Right renal pelvis (tissue), 4 donors: ENCODE measurements at regions not wholly inside any gene's neighbourhood (a gene's known extent, or its start where the extent isn't known, plus 50 kb on each side); places are given as distances from the start of the nearest gene placed in this dataset.
"Not testable (repeated sequence)": the region's sequence is repeated elsewhere in the genome, so short reads cannot be mapped to it uniquely, and the experiment has no call there.

ENCODE experiments used
- DNase-seq, 4 donors: peaks; one replicate each; pipeline ENCODE4 v3.0.0-alpha.2; 2013; ENCODE audit warnings: low read depth in 4 of 4, low spot score in 3 of 4, missing footprints in 1 of 4

- no peak for DNase-seq
Observed at GRCh38 chr12:19760611-19761010, 321.3 kb downstream of the AEBP2 start.

GRCh38 chr12:19761463-19761862 is 322.2 kb downstream of the AEBP2 start:
- no peak for DNase-seq

- DNase-seq: no peak
Observed at GRCh38 chr12:19763488-19763887, 324.2 kb downstream of the AEBP2 start.

- no peak for DNase-seq
Observed at GRCh38 chr12:19764408-19764807, 325.1 kb downstream of the AEBP2 start.

GRCh38 chr12:19771858-19772257 is 332.6 kb downstream of the AEBP2 start:
- DNase-seq: no peak

- no peak for DNase-seq
Observed at GRCh38 chr12:19772776-19773175, 333.5 kb downstream of the AEBP2 start.

- no peak for DNase-seq
Observed at GRCh38 chr12:19775241-19775640, 335.9 kb downstream of the AEBP2 start.

- DNase-seq: not testable (repeated sequence)
Observed at GRCh38 chr12:19775976-19776375, 336.7 kb downstream of the AEBP2 start.

GRCh38 chr12:19778172-19778571 is 338.9 kb downstream of the AEBP2 start:
- no peak for DNase-seq

GRCh38 chr12:19778797-19779196 is 339.5 kb downstream of the AEBP2 start:
- DNase-seq: no peak

GRCh38 chr12:19779395-19780056 is 340.2 kb downstream of the AEBP2 start:
- DNase-seq: no peak

- DNase-seq: no peak
Observed at GRCh38 chr12:19780460-19780859, 341.2 kb downstream of the AEBP2 start.

- no peak for DNase-seq
Observed at GRCh38 chr12:19783547-19784444, 344.5 kb downstream of the AEBP2 start.

- DNase-seq: no peak
Observed at GRCh38 chr12:19792028-19792427, 352.7 kb downstream of the AEBP2 start.

- DNase-seq: no peak
Observed at GRCh38 chr12:19794116-19794515, 354.8 kb downstream of the AEBP2 start.

- no peak for DNase-seq
Observed at GRCh38 chr12:19799216-19799615, 359.9 kb downstream of the AEBP2 start.

- no peak for DNase-seq
Observed at GRCh38 chr12:19799895-19800602, 360.8 kb downstream of the AEBP2 start.

GRCh38 chr12:19800884-19801283 is 361.6 kb downstream of the AEBP2 start:
- no peak for DNase-seq

- no peak for DNase-seq
Observed at GRCh38 chr12:19801941-19802340, 362.6 kb downstream of the AEBP2 start.

- DNase-seq: no peak
Observed at GRCh38 chr12:19802915-19803314, 363.6 kb downstream of the AEBP2 start.

- no peak for DNase-seq
Observed at GRCh38 chr12:19804737-19805136, 365.4 kb downstream of the AEBP2 start.
